Middle frontal gyrus (tissue), 1 donor: ENCODE measurements at regions not wholly inside any gene's neighbourhood (a gene's known extent, or its start where the extent isn't known, plus 50 kb on each side); places are given as distances from the start of the nearest gene placed in this dataset.
"Not testable (repeated sequence)": the region's sequence is repeated elsewhere in the genome, so short reads cannot be mapped to it uniquely, and the experiment has no call there.

Experiments used
- DNase-seq: peaks from one replicate; pipeline ENCODE4 v3.0.0-alpha.2; 2015; ENCODE audit warnings: low spot score; ENCODE audit errors: extremely low spot score

- DNase-seq = no peak
Observed at GRCh38 chr6:6940031-6941025, 167.4 kb upstream of the RREB1 start.

GRCh38 chr6:6941201-6941600, 166.6 kb upstream of the RREB1 start:
- no peak for DNase-seq

GRCh38 chr6:6942091-6942490, 165.7 kb upstream of the RREB1 start:
- DNase-seq = no peak

- DNase-seq = no peak
Observed at GRCh38 chr6:6942831-6943230, 164.9 kb upstream of the RREB1 start.

GRCh38 chr6:6943421-6943820, 164.3 kb upstream of the RREB1 start:
- no peak for DNase-seq

- DNase-seq = no peak
Observed at GRCh38 chr6:6946206-6947155, 161.3 kb upstream of the RREB1 start.

GRCh38 chr6:6950373-6951145, 157.2 kb upstream of the RREB1 start:
- no peak for DNase-seq

GRCh38 chr6:6951355-6951754, 156.4 kb upstream of the RREB1 start:
- no peak for DNase-seq

GRCh38 chr6:6952484-6952883, 155.3 kb upstream of the RREB1 start:
- DNase-seq = no peak

- not testable (repeated sequence) for DNase-seq
Observed at GRCh38 chr6:6952927-6953326, 154.8 kb upstream of the RREB1 start.

- DNase-seq = no peak
Observed at GRCh38 chr6:6960571-6961251, 147.1 kb upstream of the RREB1 start.

- DNase-seq = no peak
Observed at GRCh38 chr6:6962086-6962485, 145.7 kb upstream of the RREB1 start.

- no peak for DNase-seq
Observed at GRCh38 chr6:6962699-6963098, 145.1 kb upstream of the RREB1 start.

- DNase-seq = not testable (repeated sequence)
Observed at GRCh38 chr6:6963390-6963789, 144.4 kb upstream of the RREB1 start.

- DNase-seq = no peak
Observed at GRCh38 chr6:6964675-6965074, 143.1 kb upstream of the RREB1 start.

GRCh38 chr6:6966127-6966526, 141.6 kb upstream of the RREB1 start:
- DNase-seq = no peak

GRCh38 chr6:6966569-6966968, 141.2 kb upstream of the RREB1 start:
- no peak for DNase-seq

- DNase-seq = no peak
Observed at GRCh38 chr6:6968357-6968730, 139.4 kb upstream of the RREB1 start.

- no peak for DNase-seq
Observed at GRCh38 chr6:6968731-6969552, 138.8 kb upstream of the RREB1 start.

GRCh38 chr6:6969761-6970223, 138.0 kb upstream of the RREB1 start:
- DNase-seq = no peak
